Dermis blood vessel endothelial cell (primary cell): ENCODE measurements at regions not wholly inside any gene's neighbourhood (a gene's known extent, or its start where the extent isn't known, plus 50 kb on each side); places are given as distances from the start of the nearest gene placed in this dataset.

ENCODE experiments used
- DNase-seq: peaks from one replicate; pipeline ENCODE4 v3.0.0; 2010

GRCh38 chr3:22907161-22907780 is 295.9 kb upstream of the UBE2E2 start:
- DNase-seq: no peak

GRCh38 chr3:22907796-22908195 is 295.3 kb upstream of the UBE2E2 start:
- no peak for DNase-seq

GRCh38 chr3:22908989-22909507 is 294.1 kb upstream of the UBE2E2 start:
- DNase-seq: no peak

- DNase-seq: no peak
Observed at GRCh38 chr3:22916933-22917332, 286.2 kb upstream of the UBE2E2 start.

GRCh38 chr3:22920006-22920405 is 283.1 kb upstream of the UBE2E2 start:
- no peak for DNase-seq

GRCh38 chr3:22922317-22922716 is 280.8 kb upstream of the UBE2E2 start:
- DNase-seq: peak; percentile 42

- DNase-seq: peak; percentile 8
Observed at GRCh38 chr3:22923711-22924110, 279.4 kb upstream of the UBE2E2 start.

- no peak for DNase-seq
Observed at GRCh38 chr3:22928216-22929110, 274.7 kb upstream of the UBE2E2 start.

GRCh38 chr3:22933051-22933840 is 269.9 kb upstream of the UBE2E2 start:
- DNase-seq: no peak

GRCh38 chr3:22933841-22934116 is 269.3 kb upstream of the UBE2E2 start:
- no peak for DNase-seq

GRCh38 chr3:22935040-22935439 is 268.1 kb upstream of the UBE2E2 start:
- no peak for DNase-seq

GRCh38 chr3:22937536-22937935 is 265.6 kb upstream of the UBE2E2 start:
- no peak for DNase-seq

- no peak for DNase-seq
Observed at GRCh38 chr3:22938739-22939138, 264.4 kb upstream of the UBE2E2 start.

GRCh38 chr3:22939349-22939748 is 263.8 kb upstream of the UBE2E2 start:
- peak; percentile 39 for DNase-seq

GRCh38 chr3:22940285-22940684 is 262.8 kb upstream of the UBE2E2 start:
- DNase-seq: no peak

GRCh38 chr3:22942981-22943380 is 260.1 kb upstream of the UBE2E2 start:
- no peak for DNase-seq

- DNase-seq: peak; percentile 5
Observed at GRCh38 chr3:22947851-22948250, 255.3 kb upstream of the UBE2E2 start.

- DNase-seq: no peak
Observed at GRCh38 chr3:22951910-22952309, 251.2 kb upstream of the UBE2E2 start.

- DNase-seq: no peak
Observed at GRCh38 chr3:22952860-22953259, 250.3 kb upstream of the UBE2E2 start.

- peak; percentile 22 for DNase-seq
Observed at GRCh38 chr3:22959593-22959992, 243.5 kb upstream of the UBE2E2 start.

GRCh38 chr3:22960105-22960984 is 242.8 kb upstream of the UBE2E2 start:
- peak; percentile 69 for DNase-seq

- no peak for DNase-seq
Observed at GRCh38 chr3:22962244-22962643, 240.9 kb upstream of the UBE2E2 start.
